ENCODE measurements at regions not wholly inside any gene's neighbourhood (a gene's known extent, or its start where the extent isn't known, plus 50 kb on each side); places are given as distances from the start of the nearest gene placed in this dataset.

DNA sequence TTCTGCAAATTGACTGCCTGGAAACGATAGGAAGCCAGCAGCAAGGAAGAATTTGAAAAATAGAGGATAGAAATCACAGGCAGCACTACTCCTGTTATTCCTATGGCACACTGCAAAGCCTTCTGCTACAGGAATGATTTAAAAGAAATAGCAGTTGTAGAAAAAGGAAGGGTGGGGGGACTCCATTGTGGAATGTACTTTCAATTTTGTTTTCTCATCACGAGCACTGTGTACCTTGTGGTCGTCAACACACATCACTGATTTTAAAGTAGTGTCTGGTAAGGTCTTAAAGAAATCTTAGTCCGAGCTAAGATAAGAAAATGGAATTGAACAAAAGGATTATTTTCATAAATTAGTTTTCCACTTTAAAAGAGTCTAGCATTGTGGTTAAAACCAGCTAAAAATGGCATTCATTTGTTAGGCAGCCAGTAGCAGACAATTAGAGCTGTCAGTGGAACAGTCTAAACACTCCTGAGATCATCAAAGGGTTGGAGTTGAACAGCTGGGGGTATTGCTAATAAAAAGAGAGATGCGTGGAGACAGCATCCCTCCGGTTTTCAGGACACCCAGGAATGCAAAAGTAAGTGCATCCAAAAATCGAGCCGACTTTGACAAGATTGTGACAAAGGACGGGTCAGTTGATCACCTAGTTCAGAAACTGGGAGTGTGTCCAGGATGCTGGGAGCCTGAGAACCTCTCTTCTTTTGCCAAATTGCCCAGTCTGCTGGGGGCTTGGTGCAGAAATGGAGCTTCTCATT is 97.8 kb upstream of the WWC1 start:
- DNase-seq = no peak

DNA sequence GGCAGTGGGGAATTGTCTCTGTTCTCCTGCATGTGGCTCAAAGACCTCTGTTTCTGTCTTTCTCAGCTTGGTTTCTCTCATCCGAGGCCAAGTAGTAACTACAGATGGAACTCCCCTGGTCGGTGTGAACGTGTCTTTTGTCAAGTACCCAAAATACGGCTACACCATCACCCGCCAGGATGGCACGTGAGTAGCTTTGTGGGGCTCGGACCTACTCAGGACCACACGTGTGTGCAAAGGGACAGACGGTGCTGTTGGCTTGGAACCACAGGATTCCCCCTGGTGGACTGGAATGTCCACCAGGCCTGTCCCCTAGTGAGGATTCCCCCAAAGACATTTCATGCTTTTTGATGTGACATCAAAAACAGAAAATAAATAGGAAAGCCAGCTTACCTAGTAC is 96.3 kb upstream of the WWC1 start:
- DNase-seq = no peak

- DNase-seq = no peak
Measured at GRCh38 chr5:168198359-168198758, 93.1 kb upstream of the WWC1 start.

- DNase-seq = no peak
Measured at GRCh38 chr5:168202996-168203395, 88.4 kb upstream of the WWC1 start.

GRCh38 chr5:168204165-168204564 is 87.3 kb upstream of the WWC1 start:
- no peak for DNase-seq

DNA sequence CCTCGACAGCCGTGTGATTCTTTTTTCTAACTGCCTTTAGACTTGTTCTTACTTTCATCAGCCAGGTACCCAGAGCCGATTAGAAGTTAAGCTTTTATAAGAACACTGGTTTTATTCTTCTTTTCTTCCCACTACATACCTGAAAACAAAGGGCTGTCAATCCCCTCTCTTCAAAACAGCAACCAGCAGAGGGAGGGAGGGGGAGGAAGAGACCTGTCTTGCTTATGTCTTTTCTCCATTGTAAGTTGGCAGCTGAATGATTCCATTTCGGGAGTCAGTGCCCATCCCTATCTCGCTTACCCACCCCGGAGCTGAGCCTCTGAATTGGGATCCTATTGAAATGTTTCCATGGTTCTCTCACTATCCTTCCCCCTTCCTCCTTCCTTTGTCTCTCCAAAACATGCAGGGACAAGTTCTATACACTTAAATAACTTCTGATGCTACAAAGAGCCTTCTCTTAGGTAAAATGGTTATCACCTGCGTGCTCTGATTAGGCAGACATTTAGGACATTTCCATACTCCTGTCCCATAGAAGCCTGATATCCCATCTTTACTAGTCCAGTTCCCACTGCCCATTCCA is 83.9 kb upstream of the WWC1 start:
- DNase-seq = no peak

DNA sequence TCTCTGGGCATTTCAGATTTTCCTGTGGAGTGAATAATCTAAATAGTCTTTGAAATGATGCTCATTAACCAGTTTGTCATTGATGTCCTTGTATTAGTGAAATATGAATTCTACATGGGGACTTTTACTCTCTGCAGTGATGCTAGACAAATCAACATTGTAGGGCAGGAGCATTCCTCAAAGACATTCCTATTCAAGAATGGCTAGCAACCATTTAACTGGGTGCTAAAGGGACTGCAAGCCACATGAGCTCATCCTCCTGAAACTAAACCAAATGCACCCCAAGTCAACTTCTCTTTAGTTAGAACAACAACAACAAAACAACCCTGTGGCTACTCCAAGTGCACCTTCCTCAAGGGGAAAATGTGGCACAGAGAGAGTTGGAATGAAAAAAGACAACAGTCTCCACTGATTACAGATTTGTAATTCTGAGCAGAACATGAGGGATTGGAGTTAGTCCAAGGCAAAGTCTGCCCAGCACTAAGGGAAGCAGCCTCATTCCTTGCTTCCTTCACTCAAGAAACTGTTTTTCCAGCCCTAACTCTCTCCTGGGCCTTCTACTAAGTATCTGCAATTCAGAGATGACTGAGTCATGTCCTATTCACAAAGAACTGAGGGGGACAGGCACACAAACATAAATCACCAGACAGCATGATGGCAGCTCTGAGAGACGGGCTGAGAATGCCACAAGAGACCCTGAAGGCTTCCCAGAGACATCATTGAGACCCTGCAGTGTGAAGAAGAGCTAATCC is 82.0 kb upstream of the WWC1 start:
- no peak for DNase-seq

DNA sequence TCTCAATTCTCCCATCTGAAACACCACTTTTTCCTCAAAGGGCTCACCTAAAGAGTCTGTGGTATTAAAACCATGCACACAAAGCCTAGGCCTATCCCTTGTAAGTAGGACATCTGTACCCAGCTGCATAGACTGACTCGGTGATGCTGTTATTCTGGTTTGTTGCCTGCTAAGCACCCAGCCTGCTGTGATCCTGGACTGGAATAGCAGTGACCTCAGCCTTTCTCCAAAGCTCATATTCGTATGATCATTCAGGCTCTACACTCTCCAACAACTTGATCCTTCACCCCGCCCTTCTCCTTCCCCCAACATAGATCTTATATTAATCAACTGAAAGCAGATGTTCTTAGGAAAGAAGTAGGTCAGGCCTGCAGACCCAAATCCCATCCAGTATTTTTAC is 81.4 kb upstream of the WWC1 start:
- no peak for DNase-seq

DNA sequence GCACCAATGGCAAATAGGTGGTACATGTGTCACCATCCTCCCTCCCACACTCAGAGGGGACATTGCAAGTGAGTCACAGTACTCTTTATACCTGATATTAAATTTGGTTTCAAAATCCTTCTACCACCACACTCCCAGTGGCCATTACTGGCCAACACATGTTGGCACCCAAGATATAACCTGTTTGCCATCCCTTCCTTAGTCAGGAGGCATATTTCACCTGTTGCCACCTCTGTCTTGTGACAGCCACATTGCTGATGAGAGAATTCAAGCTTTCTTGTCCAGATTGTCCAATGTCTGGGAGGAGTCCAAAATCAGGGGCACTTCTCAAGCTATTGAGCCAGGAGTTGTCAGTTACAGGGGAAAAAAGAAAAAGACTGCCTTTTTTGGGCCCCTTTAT is 80.2 kb upstream of the WWC1 start:
- no peak for DNase-seq

GRCh38 chr5:168211936-168212335 is 79.5 kb upstream of the WWC1 start:
- no peak for DNase-seq

- DNase-seq = no peak
Measured at GRCh38 chr5:168214071-168214470, 77.4 kb upstream of the WWC1 start.

DNA sequence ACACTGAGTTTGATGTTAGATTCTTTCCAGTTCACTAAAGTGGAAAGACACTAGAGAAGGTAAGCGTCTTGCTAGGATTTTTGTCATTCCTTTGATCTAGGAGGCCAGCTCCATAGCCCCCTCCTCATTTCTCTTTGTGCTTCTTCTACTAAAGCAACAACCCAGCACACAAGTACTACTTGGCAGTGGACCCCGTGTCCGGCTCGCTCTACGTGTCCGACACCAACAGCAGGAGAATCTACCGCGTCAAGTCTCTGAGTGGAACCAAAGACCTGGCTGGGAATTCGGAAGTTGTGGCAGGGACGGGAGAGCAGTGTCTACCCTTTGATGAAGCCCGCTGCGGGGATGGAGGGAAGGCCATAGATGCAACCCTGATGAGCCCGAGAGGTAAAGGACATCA is 76.6 kb upstream of the WWC1 start:
- DNase-seq = no peak

DNA sequence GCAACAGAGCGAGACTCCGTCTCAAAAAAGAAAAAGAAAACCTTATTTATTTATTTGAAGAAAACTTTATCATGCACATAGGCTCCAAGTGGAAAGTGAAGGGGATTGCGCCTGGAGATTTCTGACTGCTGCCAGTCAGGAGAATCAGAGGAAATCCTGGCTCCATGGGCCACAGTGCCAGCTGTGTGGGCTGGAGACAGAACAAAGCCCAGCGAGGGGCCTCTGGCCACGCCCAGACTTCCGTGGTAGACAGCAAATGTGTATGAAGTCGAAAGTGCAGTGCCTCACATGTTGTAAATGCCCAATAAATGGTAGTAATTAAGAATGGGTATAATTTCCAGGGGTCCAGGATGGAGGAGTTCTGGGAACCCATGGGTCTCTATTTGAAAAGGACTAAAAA is 75.8 kb upstream of the WWC1 start:
- no peak for DNase-seq

GRCh38 chr5:168216989-168217388 is 74.5 kb upstream of the WWC1 start:
- DNase-seq = no peak

- no peak for DNase-seq
Measured at GRCh38 chr5:168217497-168217896, 73.9 kb upstream of the WWC1 start.

DNA sequence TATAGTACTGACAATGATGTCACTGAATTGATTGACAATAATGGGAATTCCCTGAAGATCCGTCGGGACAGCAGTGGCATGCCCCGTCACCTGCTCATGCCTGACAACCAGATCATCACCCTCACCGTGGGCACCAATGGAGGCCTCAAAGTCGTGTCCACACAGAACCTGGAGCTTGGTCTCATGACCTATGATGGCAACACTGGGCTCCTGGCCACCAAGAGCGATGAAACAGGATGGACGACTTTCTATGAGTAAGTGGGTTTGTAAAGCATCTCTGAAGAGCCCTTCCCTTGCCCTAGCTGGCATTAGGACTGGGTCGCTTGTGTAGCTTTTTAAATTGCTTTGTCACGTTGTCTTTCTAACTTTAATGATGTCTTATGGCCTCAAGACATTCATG is 72.7 kb upstream of the WWC1 start:
- no peak for DNase-seq

- peak; percentile 15 for DNase-seq
Measured at GRCh38 chr5:168219515-168220410, 71.7 kb upstream of the WWC1 start.

- no peak for DNase-seq
Measured at GRCh38 chr5:168224085-168224484, 67.4 kb upstream of the WWC1 start.

DNA sequence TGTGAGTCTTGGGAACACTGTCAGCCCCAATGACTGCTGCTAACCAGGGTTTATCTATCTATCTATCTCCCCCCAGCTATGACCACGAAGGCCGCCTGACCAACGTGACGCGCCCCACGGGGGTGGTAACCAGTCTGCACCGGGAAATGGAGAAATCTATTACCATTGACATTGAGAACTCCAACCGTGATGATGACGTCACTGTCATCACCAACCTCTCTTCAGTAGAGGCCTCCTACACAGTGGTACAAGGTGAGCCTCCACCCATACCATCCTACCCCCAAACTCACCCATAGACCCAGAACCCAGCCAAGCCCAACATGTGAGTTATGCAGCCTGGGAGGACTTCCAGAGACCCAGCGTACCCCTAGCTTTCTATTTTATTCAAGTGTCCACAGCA is 65.4 kb upstream of the WWC1 start:
- DNase-seq = no peak

GRCh38 chr5:168227001-168227400 is 64.4 kb upstream of the WWC1 start:
- no peak for DNase-seq

GRCh38 chr5:168227973-168228615 is 63.4 kb upstream of the WWC1 start:
- DNase-seq = no peak

GRCh38 chr5:168228668-168229067 is 62.8 kb upstream of the WWC1 start:
- no peak for DNase-seq

DNA sequence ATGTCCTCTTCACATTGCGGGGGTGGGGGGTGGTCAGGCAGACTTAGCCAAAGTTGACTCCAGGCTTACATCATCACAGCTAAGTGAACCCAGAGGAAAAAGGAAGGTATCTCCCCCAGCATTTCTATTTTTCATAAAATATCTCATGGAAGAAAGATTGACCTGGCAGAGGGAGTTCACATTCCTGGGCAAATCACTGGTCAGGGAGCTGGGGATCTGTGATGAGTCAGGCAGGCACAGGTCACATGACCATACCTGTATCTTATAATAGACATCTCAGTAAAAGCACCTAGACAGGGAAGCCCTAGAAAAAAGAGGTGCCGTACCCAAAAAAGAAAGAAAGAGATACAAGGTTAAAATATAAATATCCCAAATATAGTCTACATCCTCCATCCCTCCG is 57.3 kb upstream of the WWC1 start:
- DNase-seq = no peak

All from CD4-positive, alpha-beta T cell treated with Interleukin-6 for 4 hours (primary cell).